H1 (cell line): ENCODE measurements at regions not wholly inside any gene's neighbourhood (a gene's known extent, or its start where the extent isn't known, plus 50 kb on each side); places are given as distances from the start of the nearest gene placed in this dataset.

ENCODE experiments used
- CTCF ChIA-PET: fragments of 300-600 bp; sonication (Branson Sonifier 250); formaldehyde crosslinking; loops from one replicate; lab custom pipeline; 2021; ENCODE audit not compliant: partially characterized antibody; lab: Charles Lee
- POLR2A ChIA-PET: fragments of 300-600 bp; sonication (Branson Sonifier 250); formaldehyde crosslinking; loops from one replicate; lab custom pipeline; 2021; ENCODE audit warnings: inconsistent platforms; ENCODE audit not compliant: partially characterized antibody; lab: Charles Lee
- DNase-seq, 2 experiments: peaks; one replicate each; pipeline versions ENCODE4 v3.0.0 to v3.0.0-alpha.2; 2010 to 2022; ENCODE audit warnings: low spot score in 2 of 2, low read depth in 1 of 2, mixed read lengths in 1 of 2
- FAIRE-seq: peaks from 2 replicates; lab custom pipeline; 2011; peaks lifted over from hg19 to GRCh38; lab: Jason Lieb, UNC
- H2AFZ ChIP-seq: 2 replicates; pipeline ENCODE4 v1.8.1; 2012; ENCODE audit warnings: low read length, inconsistent platforms
- H2AK5ac ChIP-seq: 2 replicates; pipeline ENCODE4 v1.6.1; 2013; ENCODE audit warnings: low read depth, low read length
- H2BK120ac ChIP-seq: replicated peaks from 2 replicates; pipeline ENCODE3; 2013; ENCODE audit warnings: low read depth, low read length, inconsistent platforms
- H2BK12ac ChIP-seq: 2 replicates; pipeline ENCODE4 v1.6.1; 2013; ENCODE audit warnings: low read depth, low read length
- H2BK15ac ChIP-seq: 2 replicates; pipeline ENCODE4 v1.6.1; 2013; ENCODE audit warnings: low read length
- H2BK20ac ChIP-seq: 2 replicates; pipeline ENCODE4 v1.6.1; 2013; ENCODE audit warnings: low read length
- H2BK5ac ChIP-seq: 2 replicates; pipeline ENCODE4 v1.6.1; 2013; ENCODE audit warnings: low read depth, low read length
- H3K14ac ChIP-seq: 2 replicates; pipeline ENCODE4 v1.6.1; 2013; ENCODE audit warnings: inconsistent platforms; ENCODE audit not compliant: insufficient read length
- H3K18ac ChIP-seq: 2 replicates; pipeline ENCODE4 v1.6.1; 2013; ENCODE audit warnings: low read length; ENCODE audit errors: extremely low read depth
- H3K23ac ChIP-seq: 2 replicates; pipeline ENCODE4 v1.6.1; 2013; ENCODE audit warnings: inconsistent platforms; ENCODE audit not compliant: insufficient read length
- H3K23me2 ChIP-seq: 2 replicates; pipeline ENCODE4 v1.6.1; 2013; ENCODE audit warnings: low read depth, low read length
- H3K27ac ChIP-seq: 2 replicates; pipeline ENCODE4 v1.6.1; 2011; ENCODE audit warnings: low read depth, low read length, inconsistent platforms
- H3K27me3 ChIP-seq, 4 experiments: replicated peaks in 1 of 4; 1 replicate in 1 of 4; 2 replicates in 3 of 4; pipeline versions ENCODE4 v1.6.1 to v1.8.1; 2011 to 2013; ENCODE audit warnings: low read length in 3 of 4, mild to moderate bottlenecking in 3 of 4, inconsistent platforms in 2 of 4, mixed read lengths in 2 of 4, moderate library complexity in 1 of 4; ENCODE audit not compliant: control insufficient read depth in 3 of 4, insufficient read depth in 3 of 4; ENCODE audit errors: extremely low read depth in 1 of 4
- H3K36me3 ChIP-seq, 4 experiments: 2 replicates each; pipeline versions ENCODE4 v1.6.1 to v1.8.1; 2011 to 2013; ENCODE audit warnings: mild to moderate bottlenecking in 4 of 4, low read length in 3 of 4, moderate library complexity in 2 of 4, control low read depth in 1 of 4, inconsistent platforms in 1 of 4; ENCODE audit not compliant: insufficient read depth in 4 of 4, control insufficient read depth in 2 of 4
- H3K4ac ChIP-seq: replicated peaks from 2 replicates; pipeline ENCODE3; 2013; ENCODE audit warnings: low read length, low read depth, mixed read lengths, inconsistent platforms; ENCODE audit not compliant: insufficient read length
- H3K4me1 ChIP-seq, 4 experiments: replicated peaks in 1 of 4; 1 replicate in 1 of 4; 2 replicates in 3 of 4; pipeline versions ENCODE4 v1.6.1 to v1.8.1; 2011 to 2013; ENCODE audit warnings: low read length in 3 of 4, inconsistent platforms in 2 of 4, mixed read lengths in 1 of 4; ENCODE audit not compliant: insufficient read depth in 4 of 4, control insufficient read depth in 3 of 4
- H3K4me2 ChIP-seq, 2 experiments: 2 replicates each; pipeline versions ENCODE4 v1.6.1 to v1.8.1; 2011 to 2013; ENCODE audit warnings: low read depth in 2 of 2, low read length in 2 of 2, control low read depth in 1 of 2, inconsistent platforms in 1 of 2, mild to moderate bottlenecking in 1 of 2; ENCODE audit not compliant: insufficient read depth in 1 of 2
- H3K4me3 ChIP-seq, 4 experiments: fragments of 200-600, 300-600 bp in 1 of 4; sonication (generic), shearing (Covaris generic), sonication (Bioruptor Twin) in 1 of 4; 2 replicates each; pipeline versions ENCODE4 v1.5.1 to v1.8.1; 2011 to 2016; ENCODE audit warnings: low read length in 4 of 4, low read depth in 3 of 4, control low read depth in 2 of 4, inconsistent platforms in 2 of 4, mild to moderate bottlenecking in 2 of 4, mixed read lengths in 1 of 4, moderate library complexity in 1 of 4; ENCODE audit not compliant: insufficient read depth in 2 of 4; ENCODE audit errors: extremely low read depth in 1 of 4
- H3K56ac ChIP-seq: replicated peaks from 2 replicates; pipeline ENCODE3; 2013; ENCODE audit warnings: low read depth, mild to moderate bottlenecking, mixed read lengths, low read length, inconsistent platforms; ENCODE audit not compliant: insufficient read length
- H3K79me1 ChIP-seq: 2 replicates; pipeline ENCODE4 v1.6.1; 2013; ENCODE audit warnings: low read depth, low read length, control low read depth
- H3K79me2 ChIP-seq, 2 experiments: 2 replicates each; pipeline versions ENCODE4 v1.6.1 to v1.8.1; 2012 to 2013; ENCODE audit warnings: low read length in 2 of 2, mild to moderate bottlenecking in 2 of 2, inconsistent platforms in 1 of 2; ENCODE audit not compliant: insufficient read depth in 2 of 2, control insufficient read depth in 1 of 2
- H3K9ac ChIP-seq, 4 experiments: replicated peaks in 1 of 4; 1 replicate in 1 of 4; 2 replicates in 3 of 4; pipeline versions ENCODE4 v1.6.1 to v1.8.1; 2011 to 2013; ENCODE audit warnings: low read depth in 3 of 4, low read length in 3 of 4, control low read depth in 2 of 4, mild to moderate bottlenecking in 2 of 4, moderate library complexity in 2 of 4, inconsistent platforms in 1 of 4; ENCODE audit errors: extremely low read depth in 1 of 4
- H3K9me3 ChIP-seq, 2 experiments: 2 replicates each; pipeline versions ENCODE4 v1.6.1 to v1.8.1; 2012 to 2013; ENCODE audit warnings: mild to moderate bottlenecking in 2 of 2, moderate library complexity in 2 of 2, control low read depth in 1 of 2, inconsistent platforms in 1 of 2, low read depth in 1 of 2, low read length in 1 of 2, mixed read lengths in 1 of 2; ENCODE audit not compliant: insufficient read depth in 2 of 2
- H4K20me1 ChIP-seq, 2 experiments: replicated peaks in 1 of 2; 2 replicates each; pipeline versions ENCODE3 to v1.8.1; 2011 to 2013; ENCODE audit warnings: inconsistent platforms in 2 of 2, low read length in 2 of 2, mild to moderate bottlenecking in 1 of 2; ENCODE audit not compliant: insufficient read depth in 2 of 2, control insufficient read depth in 1 of 2
- H4K5ac ChIP-seq: 2 replicates; pipeline ENCODE4 v1.6.1; 2013; ENCODE audit warnings: low read length, low read depth, mixed read lengths, inconsistent platforms; ENCODE audit not compliant: insufficient read length
- H4K8ac ChIP-seq: 2 replicates; pipeline ENCODE4 v1.8.0; 2013; ENCODE audit warnings: mild to moderate bottlenecking, moderate library complexity, low read length, inconsistent platforms; ENCODE audit not compliant: insufficient read depth; ENCODE audit errors: extremely low read depth
- H4K91ac ChIP-seq: replicated peaks from 2 replicates; pipeline ENCODE3; 2013; ENCODE audit warnings: low read length, mixed read lengths, inconsistent platforms; ENCODE audit not compliant: insufficient read length
- GABPA ChIP-seq: IDR thresholded peaks from 2 replicates; pipeline ENCODE4 v1.6.1; 2011; ENCODE audit warnings: mild to moderate bottlenecking, low read length, moderate library complexity, borderline replicate concordance; ENCODE audit not compliant: insufficient read depth
- KDM1A ChIP-seq: fragments of 200-600, 300-600 bp; sonication (generic); IDR thresholded peaks from 2 replicates; pipeline ENCODE4 v1.7.1; 2016; ENCODE audit warnings: mild to moderate bottlenecking, low read length, borderline replicate concordance
- KDM4A ChIP-seq: IDR thresholded peaks from one replicate; pipeline ENCODE4 v1.7.1; 2012; ENCODE audit warnings: low read depth, mild to moderate bottlenecking, moderate library complexity, low read length, inconsistent platforms; ENCODE audit not compliant: severe bottlenecking
- SIX5 ChIP-seq: IDR thresholded peaks from 2 replicates; pipeline ENCODE4 v1.6.1; 2011; ENCODE audit warnings: mild to moderate bottlenecking, low read depth, low read length
- SP2 ChIP-seq: IDR thresholded peaks from 2 replicates; pipeline ENCODE4 v1.6.1; 2012; ENCODE audit warnings: mild to moderate bottlenecking, low read length, inconsistent platforms
- SP4 ChIP-seq: IDR thresholded peaks from 2 replicates; pipeline ENCODE4 v1.6.1; 2012; ENCODE audit warnings: low read length, inconsistent platforms
- WGBS, 2 experiments: shearing (Covaris generic) in 1 of 2; methylation state at CpG; one replicate each; pipeline versions ENCODE4 v1.1.6 to v1.1.7; 2013 to 2015; ENCODE audit warnings: low lambda C conversion rate in 2 of 2, mixed read lengths in 2 of 2, inconsistent platforms in 1 of 2, low coverage in 1 of 2, missing lambda C conversion rate in 1 of 2; ENCODE audit not compliant: insufficient replicate concordance in 2 of 2, insufficient coverage in 1 of 2, insufficient read length in 1 of 2; ENCODE audit errors: extremely low coverage in 1 of 2, missing lambda C conversion rate in 1 of 2; 5-methylcytosine and 5-hydroxymethylcytosine counted together
- TF ChIP-seq, protein P1 (sequence below): IDR thresholded peaks from 2 replicates; pipeline ENCODE4 v1.6.1; 2011; ENCODE audit warnings: low read length, improper control_type of control experiment

DNA sequence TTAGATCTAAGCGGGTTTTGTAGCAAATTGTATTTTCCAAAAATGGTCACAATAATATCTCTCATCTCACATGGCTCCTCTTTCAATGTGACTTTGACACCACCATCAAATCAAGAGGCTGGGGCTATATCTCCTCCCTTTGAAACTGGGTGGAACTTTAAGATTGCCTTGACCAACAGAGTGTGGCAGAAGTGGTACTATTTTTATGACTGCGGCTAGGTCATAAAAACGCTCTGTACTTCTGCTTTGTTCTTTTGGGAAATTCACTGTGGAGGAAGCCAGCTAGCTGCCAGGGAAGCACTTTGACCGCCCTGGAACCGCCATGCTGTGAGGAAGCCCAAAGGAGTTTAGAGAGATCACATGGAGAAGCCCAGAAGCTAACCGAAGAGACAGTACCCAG is 50.7 kb upstream of the ACOT11 start:
- FAIRE-seq: no peak

More for the DNA sequence above, 50.7 kb upstream of the ACOT11 start:
- H2BK12ac ChIP-seq: 0 out of 2 replicates have a peak overlapping the region, but pooled peaks have one; percentile 60
- no peaks in the 10 kb centered on the region for H3K79me1 ChIP-seq
- H4K8ac ChIP-seq: no peak overlapping the region
- H3K36me3 ChIP-seq: no peaks in the 10 kb centered on the region
- H2AK5ac ChIP-seq: no peak overlapping the region
- DNase-seq: no peak
- TF ChIP-seq KDM1A: no peak
- no peak for TF ChIP-seq SP2
- no peak for TF ChIP-seq SP4
- TF ChIP-seq SIX5: no peak
- TF ChIP-seq KDM4A: no peak
- TF ChIP-seq GABPA: no peak
- TF ChIP-seq, protein P1, sequence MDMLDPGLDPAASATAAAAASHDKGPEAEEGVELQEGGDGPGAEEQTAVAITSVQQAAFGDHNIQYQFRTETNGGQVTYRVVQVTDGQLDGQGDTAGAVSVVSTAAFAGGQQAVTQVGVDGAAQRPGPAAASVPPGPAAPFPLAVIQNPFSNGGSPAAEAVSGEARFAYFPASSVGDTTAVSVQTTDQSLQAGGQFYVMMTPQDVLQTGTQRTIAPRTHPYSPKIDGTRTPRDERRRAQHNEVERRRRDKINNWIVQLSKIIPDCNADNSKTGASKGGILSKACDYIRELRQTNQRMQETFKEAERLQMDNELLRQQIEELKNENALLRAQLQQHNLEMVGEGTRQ: no peak
- H3K4me3 ChIP-seq: no peak overlapping the region
- H3K23ac ChIP-seq: no peak overlapping the region
- WGBS, 2 experiments: 87% methylated on average over 6 of the region's 6 CpGs; no CpG with 5 or more reads in 1 of the 2 experiments
- ChIA-PET POLR2A (interaction anchor here (3.2 kb wide), 1 partner anchor 90 kb away, joined by 16 read pairs; the partner anchor contains the start of gene SSBP3), CTCF (interaction anchor here (1.0 kb wide), 1 partner anchor 66 kb away, joined by 3 read pairs; no protein-coding TSS in a partner anchor)
- H2BK15ac ChIP-seq: no peak overlapping the region
- no peak overlapping the region for H3K14ac ChIP-seq
- no peak overlapping the region for H4K91ac ChIP-seq
- H3K27me3 ChIP-seq: peaks cover 0 to 3% (median 1%) of the 10 kb centered on the region in 4 experiments; a peak in 5 of 7 replicates
- H4K20me1 ChIP-seq: no peaks in the 10 kb centered on the region
- no peak overlapping the region for H2BK5ac ChIP-seq
- no peak overlapping the region for H3K4me2 ChIP-seq
- H2BK20ac ChIP-seq: no peak overlapping the region
- H3K79me2 ChIP-seq: no peaks in the 10 kb centered on the region
- H3K27ac ChIP-seq: no peak overlapping the region
- H3K23me2 ChIP-seq: peaks cover 10% of the 10 kb centered on the region; the same call in 1 of the 2 replicates
- H3K4me1 ChIP-seq: peaks cover 0 to 16% (median 10%) of the 10 kb centered on the region in 4 experiments; a peak in 6 of 7 replicates
- no peak overlapping the region for H4K5ac ChIP-seq
- no peak overlapping the region for H2BK120ac ChIP-seq
- no peak overlapping the region for H3K4ac ChIP-seq
- H3K18ac ChIP-seq: no peak overlapping the region
- no peaks in the 10 kb centered on the region for H3K9me3 ChIP-seq
- no peak overlapping the region for H3K9ac ChIP-seq
- no peak overlapping the region for H2AFZ ChIP-seq
- H3K56ac ChIP-seq: no peak overlapping the region
